HCT116 (cell line): ENCODE measurements at regions not wholly inside any gene's neighbourhood (a gene's known extent, or its start where the extent isn't known, plus 50 kb on each side); places are given as distances from the start of the nearest gene placed in this dataset.

Source experiments
- ATAC-seq: fragments of 200-7000 bp; cut with Tn5 transposase; 2 replicates; pipeline ENCODE4 v1.9.1; 2020; ENCODE audit warnings: mild to moderate bottlenecking, moderate library complexity
- BruUV-seq: library from RNA; stranded (reverse); fragments of 400-500 nt; replicated peaks from 2 replicates; lab custom pipeline; 2021; lab: Mats Ljungman, UMichigan
- CTCF ChIA-PET: fragments of 300-600 bp; sonication (Branson Sonifier 250); formaldehyde crosslinking; loops from one replicate; lab custom pipeline; 2021; ENCODE audit warnings: antibody characterized with exemption; lab: Charles Lee
- POLR2A ChIA-PET: fragments of 300-600, 350-600 bp; sonication (Branson Sonifier 250); formaldehyde crosslinking; loops from one replicate; lab custom pipeline; 2021; ENCODE audit warnings: antibody characterized with exemption; lab: Charles Lee
- RAD21 ChIA-PET, 2 experiments: fragments of 300-600 bp; sonication (Branson Sonifier 250); formaldehyde crosslinking; loops; one replicate each; lab custom pipeline; 2023; ENCODE audit warnings: low total read pairs in 2 of 2; ENCODE audit not compliant: uncharacterized antibody in 2 of 2, unreplicated experiment in 2 of 2, low non-redundant PET in 1 of 2; lab: Charles Lee
- DNase-seq: peaks from one replicate; pipeline ENCODE4 v3.0.0-alpha.2; 2010; ENCODE audit warnings: low read depth, low spot score
- H2AFZ ChIP-seq: fragments of 200-600 bp; shearing (Covaris generic), sonication (generic); 2 replicates; pipeline ENCODE4 v1.6.1; 2017; ENCODE audit warnings: low read depth, mixed run types, mixed read lengths, antibody characterized with exemption, low read length; ENCODE audit not compliant: poor library complexity, severe bottlenecking
- H3K27ac ChIP-seq: 2 replicates; pipeline ENCODE4 v1.5.1; 2012; ENCODE audit warnings: low read depth, low read length
- H3K27me3 ChIP-seq: fragments of 200-600 bp; sonication (generic); 2 replicates; pipeline ENCODE4 v1.6.1; 2016; ENCODE audit warnings: mixed run types, low read length, mixed read lengths; ENCODE audit not compliant: insufficient read depth
- H3K36me3 ChIP-seq, 2 experiments: fragments of 200-500 bp in 1 of 2; fragments of 200-600 bp in 1 of 2; sonication (Bioruptor generic) in 1 of 2; sonication (generic) in 1 of 2; 2 replicates each; pipeline versions ENCODE4 v1.5.1 to v1.6.1; 2014 to 2016; ENCODE audit warnings: low read length in 2 of 2, inconsistent platforms in 1 of 2, mixed read lengths in 1 of 2, mixed run types in 1 of 2; ENCODE audit not compliant: insufficient read depth in 2 of 2, control insufficient read depth in 1 of 2
- H3K4me1 ChIP-seq, 2 experiments: fragments of 200-600 bp in 1 of 2; sonication (generic) in 1 of 2; 2 replicates each; pipeline versions ENCODE4 v1.5.1 to v1.6.1; 2012 to 2017; ENCODE audit warnings: low read length in 2 of 2, inconsistent platforms in 1 of 2, mild to moderate bottlenecking in 1 of 2, mixed read lengths in 1 of 2, mixed run types in 1 of 2, moderate library complexity in 1 of 2; ENCODE audit not compliant: insufficient read depth in 2 of 2, control insufficient read depth in 1 of 2
- H3K4me2 ChIP-seq: fragments of 200-600 bp; sonication (generic); 2 replicates; pipeline ENCODE4 v1.6.1; 2017; ENCODE audit warnings: mixed run types, low read length, mixed read lengths
- H3K4me3 ChIP-seq, 2 experiments: fragments of 200-600 bp in 1 of 2; sonication (generic) in 1 of 2; replicated peaks in 1 of 2; 2 replicates each; pipeline ENCODE4 v1.5.1; 2011 to 2016; ENCODE audit warnings: low read length in 2 of 2, control low read depth in 1 of 2, low read depth in 1 of 2, mild to moderate bottlenecking in 1 of 2, mixed read lengths in 1 of 2, mixed run types in 1 of 2
- H3K79me2 ChIP-seq: fragments of 200-600 bp; sonication (generic); 2 replicates; pipeline ENCODE4 v1.6.1; 2017; ENCODE audit warnings: mild to moderate bottlenecking, mixed run types, low read length, moderate library complexity, mixed read lengths; ENCODE audit not compliant: insufficient read depth
- H3K9ac ChIP-seq: fragments of 200-600 bp; sonication (generic); 2 replicates; pipeline ENCODE4 v1.6.1; 2016; ENCODE audit warnings: low read length, mixed read lengths
- H3K9me2 ChIP-seq: fragments of 200-600 bp; sonication (generic), shearing (Covaris generic); 2 replicates; pipeline ENCODE4 v1.6.1; 2017; ENCODE audit warnings: mixed run types, mild to moderate bottlenecking, moderate library complexity; ENCODE audit not compliant: insufficient read depth
- H3K9me3 ChIP-seq, 2 experiments: fragments of 200-500 bp in 1 of 2; fragments of 200-600 bp in 1 of 2; sonication (Bioruptor generic) in 1 of 2; sonication (generic) in 1 of 2; 2 replicates each; pipeline ENCODE4 v1.6.1; 2014 to 2017; ENCODE audit warnings: low read length in 2 of 2, mixed read lengths in 2 of 2, inconsistent platforms in 1 of 2, low read depth in 1 of 2, mild to moderate bottlenecking in 1 of 2, mixed run types in 1 of 2, moderate library complexity in 1 of 2; ENCODE audit not compliant: control insufficient read depth in 1 of 2, insufficient read depth in 1 of 2
- H4K20me1 ChIP-seq: fragments of 200-600 bp; sonication (generic), shearing (Covaris generic); 2 replicates; pipeline ENCODE4 v1.6.1; 2017; ENCODE audit warnings: mixed run types, mild to moderate bottlenecking, moderate library complexity; ENCODE audit not compliant: insufficient read depth
- ATF3 ChIP-seq: IDR thresholded peaks from 2 replicates; pipeline ENCODE4 v1.6.1; 2012
- CBX3 ChIP-seq: IDR thresholded peaks from 2 replicates; pipeline ENCODE4 v1.6.1; 2012; ENCODE audit warnings: low read depth
- EGR1 ChIP-seq: IDR thresholded peaks from 2 replicates; pipeline ENCODE4 v1.6.1; 2012; ENCODE audit warnings: low read depth
- EZH2 ChIP-seq: fragments of 200-600 bp; sonication (generic); IDR thresholded peaks from 2 replicates; pipeline ENCODE4 v1.6.1; 2017; ENCODE audit warnings: antibody characterized with exemption, mixed run types
- FOSL1 ChIP-seq: IDR thresholded peaks from 2 replicates; pipeline ENCODE4 v1.6.1; 2012; ENCODE audit warnings: low read depth
- JUND ChIP-seq: IDR thresholded peaks from 2 replicates; pipeline ENCODE4 v1.6.1; 2012
- POLR2AphosphoS5 ChIP-seq: IDR thresholded peaks from 2 replicates; pipeline ENCODE4 v1.6.1; 2011; ENCODE audit warnings: mild to moderate bottlenecking, low read depth, low read length, moderate library complexity
- RAD21 ChIP-seq: IDR thresholded peaks from 2 replicates; pipeline ENCODE4 v1.6.1; 2012; ENCODE audit warnings: low read depth, mild to moderate bottlenecking
- REST ChIP-seq: IDR thresholded peaks from 2 replicates; pipeline ENCODE4 v1.6.1; 2012; ENCODE audit warnings: low read depth
- SIN3A ChIP-seq: IDR thresholded peaks from 2 replicates; pipeline ENCODE4 v1.6.1; 2012; ENCODE audit warnings: low read depth
- TCF7L2 ChIP-seq: IDR thresholded peaks from 2 replicates; pipeline ENCODE4 v1.7.0; 2011; ENCODE audit warnings: borderline replicate concordance, inconsistent platforms; ENCODE audit not compliant: insufficient read depth, insufficient read length; ENCODE audit errors: extremely low read depth
- YY1 ChIP-seq: IDR thresholded peaks from 2 replicates; pipeline ENCODE4 v1.6.1; 2011; ENCODE audit warnings: low read length, low read depth, moderate library complexity, mild to moderate bottlenecking; ENCODE audit not compliant: insufficient replicate concordance; ENCODE audit errors: extremely low read depth
- ZBTB33 ChIP-seq: IDR thresholded peaks from 2 replicates; pipeline ENCODE4 v1.6.1; 2011; ENCODE audit warnings: mild to moderate bottlenecking, low read length, moderate library complexity; ENCODE audit not compliant: insufficient replicate concordance; ENCODE audit errors: extremely low read depth
- ZNF274 ChIP-seq: fragments of 200-500 bp; sonication (Bioruptor generic); IDR thresholded peaks from 2 replicates; pipeline ENCODE4 v1.6.1; 2014; ENCODE audit warnings: mild to moderate bottlenecking, low read depth, low read length, inconsistent platforms
- intact Hi-C: fragments of 100-400 bp; cut with micrococcal nuclease; formaldehyde crosslinking; loops from 2 replicates; pipeline ENCODE4 v1.10.0; 2022

- Histone ChIP-seq H3K9ac (no peak overlapping the region), H3K9me3 (no peaks in the 10 kb centered on the region), H3K4me3 (no peak overlapping the region), H3K9me2 (no peaks in the 10 kb centered on the region), H3K4me2 (no peak overlapping the region), H3K27me3 (no peaks in the 10 kb centered on the region), H2AFZ (no peak overlapping the region), H3K4me1 (no peaks in the 10 kb centered on the region), H4K20me1 (no peaks in the 10 kb centered on the region; the same call in 1 of the 2 replicates), H3K79me2 (no peaks in the 10 kb centered on the region), H3K27ac (no peak overlapping the region), H3K36me3 (no peaks in the 10 kb centered on the region)
- ChIA-PET RAD21 (no interaction called here), POLR2A (no interaction called here), CTCF (no interaction called here)
- DNase-seq (no peak), ATAC-seq (no peak)
- intact Hi-C loops = no loop called here
- no TSS peak for BruUV-seq
- TF ChIP-seq CBX3 (no peak), POLR2AphosphoS5 (no peak), JUND (no peak)
These were observed 305.6 kb upstream of the NR3C2 start for GRCh38 chr4:148747721-148748268.

GRCh38 chr4:148740701-148741100 is 298.5 kb upstream of the NR3C2 start:
- H3K4me2 ChIP-seq = no peak overlapping the region
- H3K36me3 ChIP-seq = no peaks in the 10 kb centered on the region
- TF ChIP-seq TCF7L2 = no peak
- TF ChIP-seq FOSL1 = no peak
- no peak for TF ChIP-seq REST
- TF ChIP-seq SIN3A = no peak
- no peak for TF ChIP-seq CBX3
- TF ChIP-seq RAD21 = no peak
- TF ChIP-seq ZNF274 = no peak
- no peak for TF ChIP-seq EGR1
- TF ChIP-seq YY1 = no peak
- no peak for TF ChIP-seq EZH2
- TF ChIP-seq ATF3 = no peak
- no peak for TF ChIP-seq ZBTB33
- peak; percentile 61 for ATAC-seq
- intact Hi-C loops = no loop called here
- H3K4me1 ChIP-seq = no peaks in the 10 kb centered on the region
- no peaks in the 10 kb centered on the region; the same call in 1 of the 2 replicates for H4K20me1 ChIP-seq
- no peaks in the 10 kb centered on the region for H3K9me2 ChIP-seq
- H3K9me3 ChIP-seq = no peaks in the 10 kb centered on the region
- POLR2A ChIA-PET = no interaction called here
- no TSS peak for BruUV-seq
- no peaks in the 10 kb centered on the region for H3K79me2 ChIP-seq
- no peak overlapping the region for H2AFZ ChIP-seq
- no peaks in the 10 kb centered on the region for H3K27me3 ChIP-seq
- H3K27ac ChIP-seq = no peak overlapping the region
- RAD21 ChIA-PET = no interaction called here
- DNase-seq = no peak
- no peak overlapping the region for H3K4me3 ChIP-seq
- no peak overlapping the region for H3K9ac ChIP-seq
- CTCF ChIA-PET = no interaction called here
